Natural killer cell (primary cell): ENCODE measurements at regions not wholly inside any gene's neighbourhood (a gene's known extent, or its start where the extent isn't known, plus 50 kb on each side); places are given as distances from the start of the nearest gene placed in this dataset.
"Not testable (repeated sequence)": the region's sequence is repeated elsewhere in the genome, so short reads cannot be mapped to it uniquely, and the experiment has no call there.

Source experiments
- ATAC-seq, 3 donors: fragments of 150-1000 bp in 2 of 3; fragments of 200-7000 bp in 1 of 3; cut with Tn5 transposase; 1 replicate in 1 of 3; 2 replicates in 2 of 3; pipeline ENCODE4 v1.10.0; 2021; ENCODE audit warnings: mild to moderate bottlenecking in 2 of 3, moderate library complexity in 2 of 3
- DNase-seq, 2 donors: peaks; one replicate each; pipeline versions ENCODE4 v3.0.0 to v3.0.0-alpha.2; 2013 to 2021; ENCODE audit warnings: mixed read lengths in 1 of 2
- H3K27ac ChIP-seq: one replicate; pipeline ENCODE4 v1.5.1; 2013; ENCODE audit warnings: mild to moderate bottlenecking, low read length
- H3K27me3 ChIP-seq: one replicate; pipeline ENCODE4 v1.6.1; 2013; ENCODE audit warnings: low read length; ENCODE audit not compliant: control insufficient read depth, insufficient read depth
- H3K36me3 ChIP-seq: one replicate; pipeline ENCODE4 v1.6.1; 2013; ENCODE audit warnings: low read length; ENCODE audit not compliant: control insufficient read depth, insufficient read depth
- H3K4me1 ChIP-seq: one replicate; pipeline ENCODE4 v1.6.1; 2013; ENCODE audit warnings: low read length; ENCODE audit not compliant: control insufficient read depth, insufficient read depth
- H3K4me3 ChIP-seq: one replicate; pipeline ENCODE4 v1.5.1; 2013; ENCODE audit warnings: low read length
- H3K9me3 ChIP-seq: one replicate; pipeline ENCODE4 v1.6.1; 2013; ENCODE audit warnings: low read length; ENCODE audit not compliant: control insufficient read depth, insufficient read depth
- H3K27ac Mint-ChIP-seq, 2 donors: one replicate each; pipeline ENCODE4 v1.8.0; 2022; ENCODE audit warnings: mild to moderate bottlenecking in 2 of 2, mixed read lengths in 2 of 2, moderate library complexity in 1 of 2
- H3K27me3 Mint-ChIP-seq, 2 donors: one replicate each; pipeline ENCODE4 v1.8.0; 2022; ENCODE audit warnings: low read depth in 2 of 2, mixed read lengths in 2 of 2
- H3K36me3 Mint-ChIP-seq: one replicate; pipeline ENCODE4 v1.8.0; 2022; ENCODE audit warnings: mixed read lengths
- H3K4me1 Mint-ChIP-seq, 2 donors: one replicate each; pipeline ENCODE4 v1.8.0; 2022; ENCODE audit warnings: mixed read lengths in 2 of 2
- H3K4me3 Mint-ChIP-seq: one replicate; pipeline ENCODE4 v1.8.0; 2022; ENCODE audit warnings: mild to moderate bottlenecking, moderate library complexity, mixed read lengths
- H3K9me3 Mint-ChIP-seq, 2 donors: one replicate each; pipeline ENCODE4 v1.8.0; 2022; ENCODE audit warnings: mixed read lengths in 2 of 2
- CTCF ChIP-seq: fragments of 200-600 bp; IDR thresholded peaks from one replicate; pipeline ENCODE4 v1.8.0; 2022; ENCODE audit warnings: antibody characterized with exemption
- WGBS: methylation state at CpG from one replicate; pipeline ENCODE4 v1.1.7; 2013; ENCODE audit warnings: missing lambda C conversion rate; ENCODE audit not compliant: insufficient coverage; 5-methylcytosine and 5-hydroxymethylcytosine counted together
- intact Hi-C: fragments of 100-400 bp; cut with micrococcal nuclease; formaldehyde crosslinking; loops from one replicate; pipeline ENCODE4 v1.14.2; 2022

GRCh38 chrX:22589845-22590244 is 317.1 kb downstream of the CBLL2 start:
- intact Hi-C loops, result no loop called here
- H3K36me3 ChIP-seq, result no peaks in the 10 kb centered on the region
- no peaks in the 10 kb centered on the region for H3K27me3 ChIP-seq
- TF ChIP-seq CTCF, result no peak
- Mint-ChIP-seq H3K27ac (no peak overlapping the region), H3K4me3 (no peak overlapping the region), H3K27me3 (no peaks in the 10 kb centered on the region), H3K36me3 (no peaks in the 10 kb centered on the region), H3K4me1 (no peaks in the 10 kb centered on the region), H3K9me3 (peaks cover 7 to 8% of the 10 kb centered on the region in 2 donors)
- DNase-seq, result no peak
- no peak for ATAC-seq
- no peaks in the 10 kb centered on the region for H3K9me3 ChIP-seq
- WGBS, result 93% methylated on average over 2 of the region's 2 CpGs
- H3K4me3 ChIP-seq, result no peak overlapping the region
- H3K27ac ChIP-seq, result no peak overlapping the region
- H3K4me1 ChIP-seq, result no peaks in the 10 kb centered on the region

GRCh38 chrX:22594766-22595165 is 322.1 kb downstream of the CBLL2 start:
- H3K27me3 ChIP-seq, result no peaks in the 10 kb centered on the region
- no peaks in the 10 kb centered on the region for H3K4me1 ChIP-seq
- no peak overlapping the region for H3K27ac ChIP-seq
- no peak for TF ChIP-seq CTCF
- peaks cover 2 to 7% of the 10 kb centered on the region in 2 donors for H3K9me3 Mint-ChIP-seq
- no peaks in the 10 kb centered on the region for H3K36me3 ChIP-seq
- H3K27ac Mint-ChIP-seq, result no peak overlapping the region
- no peak overlapping the region for H3K4me3 ChIP-seq
- DNase-seq (no peak), ATAC-seq (no peak)
- H3K4me1 Mint-ChIP-seq, result no peaks in the 10 kb centered on the region
- H3K36me3 Mint-ChIP-seq, result no peaks in the 10 kb centered on the region
- no peak overlapping the region for H3K4me3 Mint-ChIP-seq
- H3K9me3 ChIP-seq, result no peaks in the 10 kb centered on the region
- intact Hi-C loops, result no loop called here
- 57% methylated on average over 1 of the region's 2 CpGs for WGBS
- no peaks in the 10 kb centered on the region for H3K27me3 Mint-ChIP-seq

DNA sequence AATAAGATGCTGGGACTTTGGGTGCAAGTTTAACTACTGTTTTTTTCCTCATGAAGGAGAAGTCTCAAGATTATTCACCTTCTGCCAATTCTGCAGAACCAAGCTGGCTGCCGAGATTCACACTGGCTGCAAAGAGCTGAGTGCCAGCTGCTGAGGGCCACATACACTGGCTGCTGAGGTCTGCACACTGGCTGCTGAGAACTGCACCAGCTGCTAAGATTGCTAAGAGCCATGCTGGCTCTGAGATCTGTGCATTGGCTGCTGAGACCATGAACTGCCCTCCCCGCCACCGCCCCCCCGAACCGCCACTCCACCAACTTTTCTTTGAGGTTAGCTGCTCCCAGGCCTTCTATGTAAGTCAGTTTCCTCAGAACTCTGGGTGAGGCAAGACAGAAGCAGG is 330.3 kb downstream of the CBLL2 start:
- ATAC-seq (no peak), DNase-seq (no peak)
- intact Hi-C loops, result no loop called here
- TF ChIP-seq CTCF, result no peak
- Mint-ChIP-seq H3K9me3 (peaks cover 0 to 5% of the 10 kb centered on the region in 2 donors), H3K36me3 (no peaks in the 10 kb centered on the region), H3K4me1 (no peaks in the 10 kb centered on the region), H3K4me3 (no peak overlapping the region), H3K27ac (no peak overlapping the region), H3K27me3 (no peaks in the 10 kb centered on the region)
- Histone ChIP-seq H3K36me3 (no peaks in the 10 kb centered on the region), H3K4me1 (no peaks in the 10 kb centered on the region), H3K4me3 (no peak overlapping the region), H3K27me3 (no peaks in the 10 kb centered on the region), H3K27ac (no peak overlapping the region), H3K9me3 (no peaks in the 10 kb centered on the region)
- WGBS, result 84% methylated on average over 4 of the region's 5 CpGs

DNA sequence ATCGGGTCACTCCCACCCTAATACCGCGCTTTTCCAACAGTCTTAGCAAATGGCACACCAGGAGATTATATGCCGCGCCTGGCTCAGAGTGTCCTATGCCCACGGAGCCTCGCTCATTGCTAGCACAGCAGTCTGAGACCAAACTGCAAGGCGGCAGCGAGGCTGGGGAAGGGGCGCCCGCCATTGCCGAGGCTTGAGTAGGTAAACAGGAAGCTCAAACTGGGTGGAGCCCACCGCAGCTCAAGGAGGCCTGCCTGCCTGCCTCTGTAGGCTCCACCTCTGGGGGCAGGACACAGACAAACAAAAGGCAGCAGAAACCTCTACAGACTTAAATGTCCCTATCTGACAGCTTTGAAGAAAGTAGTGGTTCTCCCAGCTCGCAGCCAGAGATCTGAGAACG is 336.7 kb downstream of the CBLL2 start:
- DNase-seq, H3K4me1 ChIP-seq, H3K27me3 ChIP-seq, intact Hi-C loops, H3K27me3 Mint-ChIP-seq, H3K9me3 ChIP-seq, H3K4me3 Mint-ChIP-seq, H3K27ac Mint-ChIP-seq, ATAC-seq, H3K4me3 ChIP-seq, H3K27ac ChIP-seq, H3K4me1 Mint-ChIP-seq, H3K36me3 ChIP-seq, H3K36me3 Mint-ChIP-seq: not testable (repeated sequence)
- 95% methylated on average over 15 of the region's 15 CpGs for WGBS
- H3K9me3 Mint-ChIP-seq, result peaks cover 7 to 10% of the 10 kb centered on the region in 2 donors
